Putamen (tissue), 1 donor: ENCODE measurements at regions not wholly inside any gene's neighbourhood (a gene's known extent, or its start where the extent isn't known, plus 50 kb on each side); places are given as distances from the start of the nearest gene placed in this dataset.
"Not testable (repeated sequence)": the region's sequence is repeated elsewhere in the genome, so short reads cannot be mapped to it uniquely, and the experiment has no call there.

Experiments used
- DNase-seq: peaks from one replicate; pipeline ENCODE4 v3.0.0-alpha.2; 2016; ENCODE audit warnings: low spot score

DNA sequence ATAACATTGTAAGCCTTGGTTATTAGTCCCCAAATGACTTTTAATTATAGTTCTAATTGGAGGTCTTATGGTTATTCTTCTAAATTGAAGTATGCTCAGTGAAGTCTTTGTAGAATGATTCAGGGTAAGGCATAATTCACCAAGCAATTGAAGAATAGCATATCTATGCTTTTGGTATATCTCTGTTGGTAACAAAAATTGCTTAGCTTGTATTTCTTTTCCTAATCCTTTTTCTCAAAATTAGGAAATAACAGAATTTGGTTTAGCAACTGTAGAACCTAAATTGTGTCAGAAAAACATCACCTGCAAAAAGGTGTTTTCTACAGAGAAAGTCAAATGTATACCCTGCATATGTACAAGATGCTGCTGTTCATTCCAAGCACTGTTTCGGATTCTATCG lies 189.2 kb upstream of the EPHA4 start:
- DNase-seq = no peak

DNA sequence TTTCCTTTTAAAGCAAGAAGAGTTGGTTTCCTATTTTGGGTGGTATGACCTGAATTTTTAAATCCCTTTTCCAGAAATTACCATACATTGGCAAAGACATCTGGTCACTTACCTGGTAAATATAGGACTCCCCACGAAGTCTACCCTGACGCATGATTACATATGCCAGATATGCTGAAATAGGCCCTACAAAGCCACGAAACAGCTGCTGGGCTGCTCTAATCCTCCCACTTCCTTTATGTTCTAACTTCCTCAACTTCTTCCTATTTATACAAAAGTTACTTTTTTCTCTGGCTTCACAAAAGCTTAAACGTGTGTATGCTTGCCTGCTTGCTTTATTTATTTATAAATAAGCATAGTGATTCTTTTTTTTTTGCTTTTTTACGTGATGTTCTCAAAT lies 186.0 kb upstream of the EPHA4 start:
- no peak for DNase-seq

DNA sequence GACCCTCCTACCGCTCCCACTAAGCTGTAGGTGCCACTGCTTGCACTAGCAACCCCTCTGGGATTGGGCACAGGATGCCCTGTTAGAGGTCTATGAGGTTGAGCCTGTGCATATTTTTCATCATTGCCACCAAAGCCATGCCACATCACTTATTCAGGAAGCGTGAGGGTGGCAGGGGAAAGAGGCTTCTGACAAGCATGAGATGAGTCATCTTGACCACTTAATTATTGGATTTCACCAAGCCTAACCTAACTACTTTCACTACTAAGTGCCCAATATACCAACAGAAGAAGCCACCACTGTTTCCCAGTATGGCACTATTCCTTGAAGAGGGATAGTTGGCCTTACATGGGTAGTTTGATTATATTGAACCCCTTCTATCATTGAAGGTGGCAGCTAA lies 181.3 kb upstream of the EPHA4 start:
- no peak for DNase-seq

DNA sequence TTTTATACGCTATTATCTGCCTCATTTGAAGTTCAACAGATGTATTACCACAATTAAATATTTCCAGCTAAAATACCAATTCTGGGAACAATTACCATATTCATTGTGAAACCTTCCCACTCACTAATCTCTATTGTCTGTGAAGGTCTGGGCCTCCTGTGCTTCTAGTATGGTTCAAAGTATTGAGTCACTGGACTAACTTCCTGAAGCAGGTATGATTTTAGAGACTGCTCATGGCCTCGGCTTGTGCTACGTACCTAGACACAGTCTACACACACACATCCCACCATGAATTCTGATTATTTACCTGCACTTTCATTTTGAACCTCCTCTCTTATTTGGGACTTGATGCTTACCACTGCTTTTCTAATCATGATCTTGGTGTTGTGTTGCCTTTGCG lies 180.7 kb upstream of the EPHA4 start:
- DNase-seq = no peak

GRCh38 chr2:221750316-221750715 lies 178.2 kb upstream of the EPHA4 start:
- DNase-seq = no peak

GRCh38 chr2:221747289-221747972 lies 175.3 kb upstream of the EPHA4 start:
- DNase-seq = no peak

GRCh38 chr2:221741496-221742211 lies 169.6 kb upstream of the EPHA4 start:
- DNase-seq = no peak

DNA sequence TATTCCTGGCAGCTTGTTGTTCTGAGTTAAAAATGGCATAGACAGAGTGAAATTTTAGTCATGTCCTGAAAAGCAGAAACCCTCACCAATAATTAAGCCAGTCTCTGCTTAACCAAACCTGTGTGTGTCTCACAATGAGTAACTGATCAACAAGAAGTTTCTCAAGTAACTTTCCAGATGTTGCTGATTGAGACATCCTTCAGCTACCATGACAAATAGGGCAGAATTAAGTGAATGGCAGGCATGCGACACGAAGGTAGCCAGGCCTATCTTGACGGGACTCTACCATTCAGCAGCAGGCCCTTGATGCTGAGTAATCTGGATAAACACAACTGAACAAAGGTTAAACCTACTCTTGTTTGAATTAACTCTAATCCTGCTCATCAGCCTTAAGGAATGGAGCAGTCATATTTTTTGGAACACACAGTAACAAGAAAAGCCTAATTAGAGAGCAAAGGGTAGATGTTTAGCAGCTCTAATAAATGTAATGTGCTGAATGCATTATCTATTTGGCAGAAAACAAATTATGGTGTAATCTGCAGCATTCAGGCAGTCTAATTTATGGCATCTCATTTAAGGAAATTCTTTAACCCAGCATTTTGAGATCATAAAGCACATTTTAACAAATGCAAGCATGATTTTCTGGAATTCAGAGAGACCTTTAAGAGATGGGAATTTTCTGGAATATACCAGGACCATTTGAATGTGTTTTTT lies 159.5 kb upstream of the EPHA4 start:
- no peak for DNase-seq

DNA sequence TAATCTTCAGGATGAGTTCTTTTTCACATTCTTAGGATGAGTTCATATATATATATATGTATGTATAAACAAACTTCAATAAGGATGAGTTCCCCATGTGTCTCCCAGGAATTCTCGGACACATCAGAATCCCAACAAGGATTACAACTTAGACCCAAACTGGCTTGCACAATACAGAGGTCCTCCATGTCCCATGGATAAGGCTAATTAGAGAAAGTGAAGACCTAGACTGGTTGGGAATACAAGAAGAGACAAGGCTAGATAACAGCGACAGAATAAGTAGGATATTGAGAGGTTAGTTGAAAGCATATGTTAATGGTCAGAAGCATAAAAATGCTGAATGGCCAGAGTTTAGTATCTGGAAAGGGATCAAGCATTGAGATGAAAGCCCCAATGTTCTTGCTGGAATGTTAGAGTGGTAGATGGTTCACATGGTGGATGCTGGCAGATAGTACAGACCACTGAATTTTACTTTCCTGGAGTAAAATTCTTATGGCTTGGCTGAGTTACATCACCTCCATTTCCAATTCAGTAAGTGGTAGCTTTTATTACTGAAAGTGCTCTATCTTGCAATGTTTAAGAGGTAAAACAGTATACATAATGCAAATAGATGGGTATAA lies 154.9 kb upstream of the EPHA4 start:
- DNase-seq = no peak

GRCh38 chr2:221724631-221725203 lies 152.6 kb upstream of the EPHA4 start:
- DNase-seq = no peak

GRCh38 chr2:221724117-221724516 lies 152.0 kb upstream of the EPHA4 start:
- DNase-seq = not testable (repeated sequence)

DNA sequence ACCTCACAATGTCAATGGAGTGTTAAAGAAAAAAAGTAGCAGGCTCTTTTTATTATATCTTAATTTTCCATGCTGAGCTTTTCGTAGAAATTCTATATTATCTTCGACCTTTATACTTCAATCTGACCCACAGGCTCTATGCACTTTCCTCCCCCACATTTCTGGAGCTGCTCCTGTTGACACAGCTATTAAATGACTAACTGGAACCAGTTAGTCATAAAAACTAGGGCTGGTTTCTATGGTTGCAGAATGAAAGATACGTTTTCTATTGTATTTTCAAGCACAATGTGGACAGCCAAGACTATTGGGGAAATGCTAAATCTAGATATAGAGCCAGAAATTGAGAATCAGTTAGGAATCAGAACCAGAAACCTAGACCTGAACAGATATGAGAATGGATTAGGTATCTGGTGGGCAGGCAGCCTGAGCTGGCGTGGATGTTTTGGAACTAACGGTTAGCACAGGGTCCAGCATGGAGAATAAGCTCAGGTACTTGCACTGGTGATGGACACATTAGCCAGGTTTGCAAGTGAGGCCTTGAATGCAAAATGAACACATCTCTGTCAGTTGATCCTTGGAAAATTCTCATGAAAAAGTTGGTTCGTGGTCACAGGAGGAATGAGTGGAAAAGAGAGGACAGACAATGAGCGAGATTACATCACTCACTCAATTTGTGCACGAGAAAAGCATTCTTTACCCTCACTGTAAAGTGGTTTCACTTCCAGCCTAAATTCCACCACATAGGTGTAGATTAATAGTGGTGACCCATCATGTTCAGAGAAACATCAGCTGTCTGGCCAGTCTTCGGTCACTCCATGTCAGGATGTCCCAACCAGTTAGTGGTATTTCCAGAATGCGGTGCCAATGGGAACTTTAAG lies 144.6 kb upstream of the EPHA4 start:
- DNase-seq = no peak

DNA sequence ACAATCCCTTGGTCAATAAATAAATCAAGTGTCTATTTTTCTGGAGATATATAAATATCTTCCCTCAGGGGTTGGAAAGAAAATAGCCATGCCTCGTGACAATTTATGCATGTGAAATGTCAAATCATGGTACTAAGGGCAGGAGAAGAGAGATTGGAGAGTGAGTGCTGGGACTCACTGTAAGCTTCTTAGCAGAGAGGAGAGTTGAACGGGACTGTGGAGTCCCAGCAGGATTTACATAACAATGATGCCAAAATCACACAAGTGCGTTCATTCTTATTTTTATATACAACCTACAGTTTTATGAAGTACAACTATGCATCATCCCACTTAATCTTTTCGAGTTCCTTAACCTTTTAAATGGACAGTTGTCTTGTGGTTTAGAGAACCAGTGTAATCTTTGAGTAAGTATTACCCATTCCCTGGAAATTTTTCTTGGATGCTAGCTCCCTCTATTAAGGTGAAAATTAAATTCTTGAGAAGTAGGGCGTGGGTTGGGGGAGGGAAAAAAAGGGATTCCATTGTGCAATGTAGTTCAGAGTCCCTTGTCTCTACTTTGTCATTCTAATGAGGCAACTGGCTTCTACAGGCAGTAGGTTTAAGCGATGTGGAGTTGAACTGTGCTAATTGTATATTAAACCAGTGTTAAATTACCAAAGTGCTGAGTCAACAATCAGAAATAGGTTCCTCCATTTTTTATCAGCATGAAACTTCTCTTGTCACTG lies 143.6 kb upstream of the EPHA4 start:
- DNase-seq = no peak

DNA sequence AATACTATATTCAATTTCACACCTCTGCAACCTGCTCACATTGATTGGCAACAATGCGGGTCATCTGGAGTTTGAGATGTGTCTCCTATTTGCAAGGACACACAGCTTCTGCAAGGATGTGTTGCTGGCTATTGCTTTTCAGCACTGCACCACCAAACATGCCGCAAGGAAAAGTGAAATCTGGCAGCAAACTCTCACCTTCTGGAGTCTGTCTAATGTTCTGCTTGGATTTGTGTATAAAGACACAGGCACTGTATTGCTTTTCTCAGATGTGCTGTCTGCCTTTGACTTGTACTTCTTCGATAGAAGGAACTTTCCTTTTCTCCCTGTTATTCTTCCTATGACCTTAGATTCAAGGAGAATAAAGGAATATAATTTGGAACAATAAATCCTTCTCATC lies 138.6 kb upstream of the EPHA4 start:
- no peak for DNase-seq

GRCh38 chr2:221708902-221709301 lies 136.8 kb upstream of the EPHA4 start:
- DNase-seq = no peak

GRCh38 chr2:221705185-221705877 lies 133.2 kb upstream of the EPHA4 start:
- no peak for DNase-seq

DNA sequence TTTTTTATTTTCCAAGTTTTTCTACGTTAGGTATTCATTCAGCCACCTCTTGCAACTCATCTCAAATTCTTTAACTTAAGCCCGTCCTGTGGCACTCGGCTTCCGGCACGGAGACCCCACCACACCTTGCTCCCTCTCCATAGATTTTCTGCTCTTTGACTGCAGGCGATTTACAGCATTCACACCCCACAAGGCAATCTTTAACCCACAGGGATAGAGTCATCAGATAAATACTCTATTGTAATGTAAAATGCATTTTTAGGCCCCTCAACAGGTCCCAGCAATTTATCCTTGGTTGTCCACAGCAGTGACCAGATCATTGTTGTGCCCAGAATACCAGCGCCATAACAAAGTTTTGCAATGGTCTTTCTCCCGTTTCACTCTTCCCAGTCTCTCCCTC lies 132.3 kb upstream of the EPHA4 start:
- DNase-seq = no peak

GRCh38 chr2:221693365-221693764 lies 121.3 kb upstream of the EPHA4 start:
- DNase-seq = no peak

- DNase-seq = no peak
These were observed 119.5 kb upstream of the EPHA4 start for GRCh38 chr2:221691571-221691970.

GRCh38 chr2:221689140-221689539 lies 117.0 kb upstream of the EPHA4 start:
- DNase-seq = no peak
